ENCODE measurements at regions not wholly inside any gene's neighbourhood (a gene's known extent, or its start where the extent isn't known, plus 50 kb on each side); places are given as distances from the start of the nearest gene placed in this dataset.

- ATAC-seq (no peak), DNase-seq (no peak)
- CTCF ChIA-PET, result no interaction called here
- no peaks in the 10 kb centered on the region for H3K27me3 Mint-ChIP-seq
- H3K36me3 Mint-ChIP-seq (ENCODE audit: low read depth), result no peaks in the 10 kb centered on the region
- no peak overlapping the region for H3K4me3 Mint-ChIP-seq
- no peak overlapping the region for H3K27ac Mint-ChIP-seq
- no peaks in the 10 kb centered on the region for H3K4me1 Mint-ChIP-seq (ENCODE audit: low read depth)
- H3K9me3 Mint-ChIP-seq, result no peaks in the 10 kb centered on the region
- POLR2A ChIA-PET, result no interaction called here
- intact Hi-C loops (cut with micrococcal nuclease), result no loop called here
- no peak for TF ChIP-seq CTCF (IDR thresholded peaks at IDR 0.05)
Observed at GRCh38 chr18:68056936-68057335, 540.4 kb upstream of the DSEL start.

GRCh38 chr18:68054669-68055068, 538.1 kb upstream of the DSEL start:
- no peak overlapping the region for H3K27ac Mint-ChIP-seq
- intact Hi-C loops (cut with micrococcal nuclease), result no loop called here
- CTCF ChIA-PET, result no interaction called here

GRCh38 chr18:68053290-68053689, 536.8 kb upstream of the DSEL start:
- intact Hi-C loops (cut with micrococcal nuclease), result no loop called here
- ATAC-seq, result no peak
- Mint-ChIP-seq H3K4me3 (no peak overlapping the region), H3K36me3 (ENCODE audit: low read depth) (no peaks in the 10 kb centered on the region), H3K9me3 (no peaks in the 10 kb centered on the region), H3K27ac (no peak overlapping the region), H3K27me3 (no peaks in the 10 kb centered on the region), H3K4me1 (ENCODE audit: low read depth) (no peaks in the 10 kb centered on the region)
- POLR2A ChIA-PET, result no interaction called here
- DNase-seq, result no peak
- CTCF ChIA-PET, result no interaction called here
- no peak for TF ChIP-seq CTCF (IDR thresholded peaks at IDR 0.05)

More at GRCh38 chr18:68054669-68055068, 538.1 kb upstream of the DSEL start:
- Mint-ChIP-seq H3K4me3 (no peak overlapping the region), H3K27me3 (no peaks in the 10 kb centered on the region), H3K9me3 (no peaks in the 10 kb centered on the region), H3K36me3 (ENCODE audit: low read depth) (no peaks in the 10 kb centered on the region), H3K4me1 (ENCODE audit: low read depth) (no peaks in the 10 kb centered on the region)
- ATAC-seq (no peak), DNase-seq (no peak)
- POLR2A ChIA-PET, result no interaction called here
- no peak for TF ChIP-seq CTCF (IDR thresholded peaks at IDR 0.05)

GRCh38 chr18:68041327-68041726, 524.8 kb upstream of the DSEL start:
- POLR2A ChIA-PET, result no interaction called here
- no peak for ATAC-seq
- Mint-ChIP-seq H3K27ac (no peak overlapping the region), H3K27me3 (no peaks in the 10 kb centered on the region), H3K4me3 (no peak overlapping the region), H3K36me3 (ENCODE audit: low read depth) (no peaks in the 10 kb centered on the region), H3K9me3 (no peaks in the 10 kb centered on the region), H3K4me1 (ENCODE audit: low read depth) (no peaks in the 10 kb centered on the region)
- TF ChIP-seq CTCF (IDR thresholded peaks at IDR 0.05), result no peak
- CTCF ChIA-PET, result no interaction called here
- DNase-seq, result no peak
- intact Hi-C loops (cut with micrococcal nuclease), result no loop called here

GRCh38 chr18:68040198-68040597, 523.7 kb upstream of the DSEL start:
- no peak overlapping the region for H3K27ac Mint-ChIP-seq
- no peaks in the 10 kb centered on the region for H3K9me3 Mint-ChIP-seq
- no peak overlapping the region for H3K4me3 Mint-ChIP-seq
- DNase-seq, result no peak
- no peaks in the 10 kb centered on the region for H3K36me3 Mint-ChIP-seq (ENCODE audit: low read depth)
- intact Hi-C loops (cut with micrococcal nuclease), result no loop called here
- no peaks in the 10 kb centered on the region for H3K27me3 Mint-ChIP-seq
- TF ChIP-seq CTCF (IDR thresholded peaks at IDR 0.05), result no peak
- no peaks in the 10 kb centered on the region for H3K4me1 Mint-ChIP-seq (ENCODE audit: low read depth)
- CTCF ChIA-PET, result no interaction called here
- no peak for ATAC-seq
- POLR2A ChIA-PET, result no interaction called here

All from activated CD8-positive, alpha-beta T cell treated with anti-CD3 and anti-CD28 coated beads for 36 hours (primary cell).